H1 (cell line): ENCODE measurements at regions not wholly inside any gene's neighbourhood (a gene's known extent, or its start where the extent isn't known, plus 50 kb on each side); places are given as distances from the start of the nearest gene placed in this dataset.

Source experiments
- GABPA ChIP-seq: IDR thresholded peaks from 2 replicates; pipeline ENCODE4 v1.6.1; 2011; ENCODE audit warnings: mild to moderate bottlenecking, low read length, moderate library complexity, borderline replicate concordance; ENCODE audit not compliant: insufficient read depth
- HDAC2 ChIP-seq, 2 experiments: fragments of 300-600 bp in 1 of 2; sonication (generic) in 1 of 2; IDR thresholded peaks; 2 replicates each; pipeline ENCODE4 v1.6.1; 2011 to 2012; ENCODE audit warnings: low read depth in 2 of 2, low read length in 2 of 2, mild to moderate bottlenecking in 2 of 2, moderate library complexity in 2 of 2, borderline replicate concordance in 1 of 2, inconsistent platforms in 1 of 2
- JUND ChIP-seq: IDR thresholded peaks from 2 replicates; pipeline ENCODE4 v1.6.1; 2011; ENCODE audit warnings: mild to moderate bottlenecking, improper control_type of control experiment, low read length
- TF ChIP-seq, protein P1 (sequence below): IDR thresholded peaks from 2 replicates; pipeline ENCODE4 v1.6.1; 2011; ENCODE audit warnings: low read depth, mild to moderate bottlenecking, low read length; ENCODE audit not compliant: insufficient read depth

DNA sequence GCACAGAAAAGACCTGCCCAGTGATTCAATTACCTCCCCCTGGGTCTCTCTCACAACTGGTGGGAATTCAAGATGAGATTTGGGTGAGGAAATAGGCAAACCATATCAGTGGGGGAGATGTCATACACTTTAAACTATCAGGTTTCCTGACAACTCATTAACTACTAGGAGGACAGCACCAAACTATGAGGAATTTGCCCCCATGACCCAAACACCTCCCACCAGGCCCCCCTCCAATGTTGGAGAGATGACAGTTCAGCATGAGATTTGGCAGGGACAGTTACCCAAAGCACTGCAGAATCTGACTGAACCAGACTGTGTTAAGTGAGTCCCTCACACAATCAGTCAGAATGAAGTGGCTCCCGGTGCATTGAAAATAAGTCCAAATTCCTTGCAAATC lies 148.0 kb downstream of the TTLL2 start:
- TF ChIP-seq GABPA (no peak), JUND (no peak), HDAC2 (IDR thresholded peaks at IDR 0.05; ENCODE audit: borderline replicate concordance in 1 of 2, low read depth in 2 of 2, low read length in 2 of 2) (no peak)
- TF ChIP-seq, protein P1, sequence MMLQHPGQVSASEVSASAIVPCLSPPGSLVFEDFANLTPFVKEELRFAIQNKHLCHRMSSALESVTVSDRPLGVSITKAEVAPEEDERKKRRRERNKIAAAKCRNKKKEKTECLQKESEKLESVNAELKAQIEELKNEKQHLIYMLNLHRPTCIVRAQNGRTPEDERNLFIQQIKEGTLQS, result no peak
